GM21515 (cell line): ENCODE measurements at regions not wholly inside any gene's neighbourhood (a gene's known extent, or its start where the extent isn't known, plus 50 kb on each side); places are given as distances from the start of the nearest gene placed in this dataset.
A peak's percentile ranks its signal among the peaks of the same experiment; 100 is the strongest.
"Not testable (repeated sequence)": the region's sequence is repeated elsewhere in the genome, so short reads cannot be mapped to it uniquely, and the experiment has no call there.

ENCODE experiments used
- ATAC-seq: cut with Tn5 transposase; IDR thresholded peaks from one replicate; pipeline ENCODE4 v1.9.1; 2021; ENCODE audit not compliant: unreplicated experiment

DNA sequence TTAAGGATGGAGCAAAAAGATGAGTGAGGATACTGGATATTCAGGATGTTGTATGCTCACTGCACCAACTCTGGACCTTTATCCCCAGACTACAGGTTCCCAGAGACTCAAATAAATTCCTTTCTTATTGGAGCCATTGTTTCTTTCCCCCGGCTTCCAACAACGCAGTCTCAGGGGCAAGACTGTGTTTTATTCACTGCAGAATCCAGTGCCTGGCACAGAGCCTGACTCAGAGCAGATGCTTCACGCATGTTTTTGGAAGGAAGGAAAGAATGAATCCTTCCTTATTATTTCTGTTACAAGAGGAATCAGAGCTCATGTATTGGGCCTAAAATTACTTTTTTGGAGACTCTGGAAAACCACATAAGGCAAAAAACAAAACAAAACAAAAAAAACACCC lies 96.0 kb upstream of the VGLL4 start:
- ATAC-seq: no peak

DNA sequence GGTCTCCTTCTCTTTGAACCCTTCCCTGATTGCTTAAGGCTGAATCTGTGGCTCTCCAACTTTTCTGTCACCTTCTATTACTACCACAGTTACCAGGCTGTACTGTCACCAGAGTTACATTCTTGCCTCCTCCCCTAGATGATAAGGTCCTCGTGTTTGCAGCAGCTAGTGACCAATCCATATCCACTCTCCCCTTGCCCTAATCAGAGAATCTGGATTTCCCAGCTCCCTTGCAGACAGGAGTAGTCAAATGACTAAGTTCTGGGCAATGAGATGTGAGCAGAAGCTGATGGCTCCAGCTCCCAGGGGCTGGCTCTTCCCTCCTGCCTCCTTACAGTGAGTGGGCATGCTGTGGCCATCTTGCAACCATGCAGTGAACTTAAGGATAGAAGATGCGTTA lies 95.4 kb upstream of the VGLL4 start:
- no peak for ATAC-seq

DNA sequence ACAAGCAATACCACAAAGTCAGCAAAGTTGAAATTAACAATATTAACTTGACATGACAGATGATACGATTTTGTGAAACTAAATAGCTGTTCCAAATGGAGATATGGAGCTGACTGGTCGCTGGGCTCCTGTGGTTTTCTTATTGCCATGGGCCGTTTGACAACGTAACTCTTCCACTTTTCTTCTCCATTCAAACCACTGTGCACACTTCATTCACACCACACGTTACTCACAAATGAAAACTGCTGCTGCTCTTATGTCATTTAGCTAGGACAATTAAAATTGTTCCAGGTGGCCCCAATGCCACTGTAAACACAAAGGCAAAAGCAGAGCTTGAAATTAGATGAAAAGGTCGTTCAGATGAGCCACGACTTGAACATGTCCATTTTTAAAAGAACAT lies 94.0 kb upstream of the VGLL4 start:
- no peak for ATAC-seq

DNA sequence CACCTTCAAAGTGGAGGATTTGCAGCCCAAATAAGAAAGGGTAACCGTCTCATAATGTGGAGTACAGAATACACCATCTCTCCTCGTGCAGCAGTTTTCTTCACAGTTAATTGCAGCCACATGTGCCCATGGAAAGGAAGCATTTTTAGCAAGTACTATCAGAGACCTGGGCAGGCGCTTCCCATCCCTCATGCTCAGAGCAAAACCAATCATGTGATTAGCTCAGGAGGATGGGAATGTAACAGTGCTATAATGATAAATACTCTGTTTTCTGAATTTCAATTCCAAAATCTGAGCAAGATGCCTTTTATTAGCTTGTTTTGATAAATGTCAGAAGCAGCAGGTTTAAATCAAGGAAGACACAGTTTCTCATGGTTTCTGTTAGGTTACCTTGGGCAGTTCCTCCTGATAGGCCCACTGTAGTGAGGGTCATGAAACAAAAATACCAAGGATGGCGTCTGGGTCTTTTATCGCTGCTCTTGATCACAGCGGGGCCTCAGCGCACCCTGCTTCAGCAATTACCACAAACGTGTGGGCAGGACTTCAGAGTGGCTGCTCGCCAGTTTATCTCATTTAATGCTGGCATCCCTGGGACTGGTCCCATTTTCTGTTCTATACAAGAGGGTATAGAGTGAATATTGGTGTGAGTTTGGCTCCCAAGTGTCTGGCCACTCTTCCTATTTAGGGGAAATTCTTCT lies 92.6 kb upstream of the VGLL4 start:
- no peak for ATAC-seq

DNA sequence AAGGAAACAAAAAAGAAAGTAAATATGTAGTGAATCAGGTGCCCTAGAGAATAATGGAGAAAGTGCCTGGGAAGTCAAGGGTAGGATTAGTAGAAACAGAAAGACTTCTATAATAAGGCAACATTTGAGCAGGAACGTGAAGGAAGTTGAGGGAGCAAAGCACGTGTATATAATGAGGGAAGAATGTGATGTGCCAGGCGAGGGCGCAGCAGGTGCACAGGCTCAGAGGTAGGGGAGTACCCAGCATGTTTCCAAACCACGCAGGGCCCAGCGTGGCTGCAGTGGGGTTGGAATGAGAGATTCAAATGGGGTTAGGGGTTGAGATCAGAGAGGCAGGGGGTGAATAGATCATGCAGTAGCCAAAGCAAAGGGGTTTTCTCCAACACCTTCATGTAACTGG lies 91.9 kb upstream of the VGLL4 start:
- no peak for ATAC-seq

DNA sequence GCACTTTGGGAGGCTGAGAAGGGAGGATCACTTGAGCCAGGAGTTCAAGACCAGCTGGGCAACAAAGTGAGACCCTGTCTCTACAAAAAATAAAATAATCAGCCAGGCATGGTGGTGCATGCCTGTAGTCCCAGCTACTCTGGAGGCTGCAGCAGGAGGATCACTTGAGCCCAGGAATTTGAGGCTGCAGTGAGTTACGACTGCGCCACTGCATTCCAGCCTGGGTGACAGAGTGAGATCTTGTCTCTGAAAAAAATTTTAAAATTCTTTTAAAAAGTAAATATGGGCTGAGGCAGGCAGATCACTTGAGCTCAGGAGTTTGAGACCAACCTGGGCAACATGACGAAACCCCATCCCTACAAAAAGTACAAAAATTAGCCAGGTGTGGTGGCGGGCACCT lies 91.4 kb upstream of the VGLL4 start:
- ATAC-seq: not testable (repeated sequence)

DNA sequence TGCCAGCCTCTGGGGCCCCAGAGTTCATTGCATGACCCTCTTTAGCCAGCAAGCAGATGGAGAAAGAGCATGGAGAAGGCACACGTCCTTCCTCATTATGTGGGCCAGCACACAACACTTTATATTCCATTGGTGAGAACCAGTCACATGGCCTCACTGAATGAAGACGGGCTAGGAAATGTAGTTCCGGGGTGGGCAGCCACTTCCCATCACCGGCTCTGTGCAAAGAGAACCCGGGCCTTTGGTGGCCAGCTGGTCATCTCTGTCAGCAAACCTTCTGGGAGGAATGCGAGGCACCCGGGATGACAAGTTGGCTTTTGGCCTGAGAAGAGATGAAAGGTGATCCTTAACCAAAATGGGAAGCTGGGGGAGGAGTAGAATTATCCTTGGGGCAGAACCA lies 90.2 kb upstream of the VGLL4 start:
- no peak for ATAC-seq

DNA sequence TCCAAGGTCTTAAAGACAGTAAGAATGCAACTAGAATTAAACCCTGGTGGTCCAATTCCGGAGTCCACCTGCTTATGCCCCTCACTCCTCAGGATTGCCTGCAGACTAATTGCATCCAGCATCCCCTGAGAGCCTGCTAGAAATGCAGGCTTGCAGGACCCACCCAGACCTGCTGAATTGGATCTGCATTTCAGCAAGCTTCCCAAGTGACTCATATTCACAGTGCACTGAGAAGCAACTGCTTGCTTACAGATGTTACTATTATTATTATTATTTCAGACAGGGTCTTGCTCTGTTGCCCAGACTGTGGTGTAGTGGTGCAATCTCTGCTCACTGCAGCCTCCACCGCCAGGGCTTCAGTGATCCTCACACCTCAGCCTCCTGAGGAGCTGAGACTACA lies 83.5 kb upstream of the VGLL4 start:
- ATAC-seq: no peak

DNA sequence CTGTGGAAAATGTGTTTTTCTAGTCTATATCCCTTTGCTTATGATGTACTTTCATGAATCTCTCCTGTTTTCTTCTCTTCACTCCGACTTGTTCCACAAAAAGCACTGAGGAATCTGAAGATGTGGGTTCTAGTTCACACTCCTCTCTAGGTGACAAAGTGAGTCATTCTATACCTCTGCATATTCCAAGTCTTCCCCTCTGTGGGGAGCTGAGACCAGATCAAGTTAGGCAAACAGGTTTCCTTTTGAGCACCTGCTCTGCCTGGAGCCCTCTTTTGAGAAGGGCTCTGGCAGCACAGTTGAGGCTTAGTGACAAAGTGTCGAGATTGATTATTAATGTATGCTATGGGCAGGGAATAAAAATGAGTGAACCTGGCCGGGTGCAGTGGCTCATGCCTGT lies 82.4 kb upstream of the VGLL4 start:
- ATAC-seq: no peak

DNA sequence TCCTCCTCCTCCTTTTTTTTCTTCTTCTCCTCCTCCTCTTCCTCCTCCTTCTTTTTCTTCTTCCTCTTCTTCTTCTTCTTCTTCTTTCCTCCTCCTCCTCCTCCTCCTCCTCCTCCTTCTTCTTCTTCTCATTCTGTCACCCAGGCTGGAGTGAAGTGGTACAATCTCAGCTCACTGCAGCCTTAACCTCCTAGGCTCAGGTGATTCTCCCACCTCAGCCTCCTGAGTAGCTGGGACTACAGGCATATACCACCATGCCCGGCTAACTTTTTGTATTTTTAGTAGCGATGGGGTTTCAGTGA lies 81.6 kb upstream of the VGLL4 start:
- not testable (repeated sequence) for ATAC-seq

DNA sequence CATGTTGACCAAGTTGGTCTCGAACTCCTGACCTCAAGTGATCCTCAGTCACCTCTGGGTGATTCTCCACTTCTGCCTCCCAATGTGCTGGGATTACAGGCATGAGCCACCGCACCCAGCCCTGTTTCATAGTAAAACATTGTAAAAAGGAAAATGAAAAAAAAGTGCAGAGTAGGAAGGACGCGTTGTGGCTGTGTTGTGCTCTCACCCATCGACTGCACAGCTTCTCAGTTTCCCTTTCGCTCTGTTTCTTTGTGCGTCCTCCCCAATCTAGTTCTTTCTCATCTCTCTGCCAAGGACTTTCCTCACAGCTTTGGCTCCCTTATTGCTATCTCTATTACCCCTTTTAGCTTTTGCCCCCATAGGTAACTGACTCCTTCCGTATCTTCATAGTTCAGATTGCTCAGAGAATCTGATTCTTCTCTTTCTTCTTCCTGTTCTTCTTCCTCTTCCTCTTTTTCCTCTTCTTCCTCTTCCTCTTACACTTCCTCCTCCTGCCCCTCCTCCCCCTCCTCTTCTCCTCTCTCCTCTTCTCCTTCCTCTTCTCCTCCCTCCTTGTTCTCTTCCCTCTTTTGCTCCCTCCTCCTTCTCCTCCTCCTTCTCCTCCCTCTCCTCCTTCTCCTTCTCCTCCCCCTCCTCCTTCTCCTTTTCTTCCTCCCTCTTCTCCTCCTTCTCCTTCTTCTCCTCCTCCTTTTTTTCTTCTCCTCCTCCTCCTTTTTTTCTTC lies 81.1 kb upstream of the VGLL4 start:
- peak; percentile 43 for ATAC-seq

DNA sequence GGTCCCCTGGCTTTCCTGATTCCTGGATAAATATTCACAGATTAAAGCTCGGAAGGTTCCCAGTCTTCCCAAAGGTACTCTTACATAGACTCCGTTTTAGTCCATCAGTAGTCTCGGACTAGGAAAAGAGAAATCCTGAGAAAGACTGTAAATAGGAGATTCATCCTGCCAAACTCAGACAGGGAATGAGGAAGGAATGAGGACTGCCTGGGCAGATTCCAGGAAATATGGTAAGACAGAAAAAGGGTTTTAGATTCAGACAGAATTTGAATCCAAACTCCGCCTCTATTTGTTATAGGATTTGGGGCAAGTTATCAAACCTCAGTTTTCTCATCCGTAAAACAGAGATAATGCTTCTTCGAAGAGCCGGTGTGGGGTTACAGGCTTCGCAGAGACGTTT lies 77.8 kb upstream of the VGLL4 start:
- no peak for ATAC-seq

DNA sequence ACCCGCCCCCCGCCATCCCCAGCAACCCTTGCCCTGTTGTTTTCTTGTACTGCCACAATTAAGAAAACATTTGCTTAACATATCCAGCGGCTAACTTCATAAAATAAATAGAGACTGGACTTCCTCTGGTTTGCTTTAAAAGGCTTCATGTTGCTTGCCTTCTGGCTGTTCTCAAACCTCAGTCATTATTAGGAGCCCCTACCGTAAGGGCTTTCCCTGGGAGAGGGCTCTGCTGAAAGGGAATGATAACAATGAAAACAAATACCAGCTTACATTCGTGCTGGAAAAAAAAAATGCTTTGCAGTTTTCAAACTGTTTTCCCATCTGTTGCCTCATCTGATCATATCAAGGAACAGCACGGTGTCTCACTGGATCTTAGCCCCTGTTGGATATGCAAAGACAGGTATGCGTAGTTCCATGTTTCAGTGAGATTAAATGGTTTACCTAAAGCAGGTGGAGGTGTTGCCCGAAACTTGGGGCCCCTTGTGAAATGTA lies 77.2 kb upstream of the VGLL4 start:
- ATAC-seq: no peak

DNA sequence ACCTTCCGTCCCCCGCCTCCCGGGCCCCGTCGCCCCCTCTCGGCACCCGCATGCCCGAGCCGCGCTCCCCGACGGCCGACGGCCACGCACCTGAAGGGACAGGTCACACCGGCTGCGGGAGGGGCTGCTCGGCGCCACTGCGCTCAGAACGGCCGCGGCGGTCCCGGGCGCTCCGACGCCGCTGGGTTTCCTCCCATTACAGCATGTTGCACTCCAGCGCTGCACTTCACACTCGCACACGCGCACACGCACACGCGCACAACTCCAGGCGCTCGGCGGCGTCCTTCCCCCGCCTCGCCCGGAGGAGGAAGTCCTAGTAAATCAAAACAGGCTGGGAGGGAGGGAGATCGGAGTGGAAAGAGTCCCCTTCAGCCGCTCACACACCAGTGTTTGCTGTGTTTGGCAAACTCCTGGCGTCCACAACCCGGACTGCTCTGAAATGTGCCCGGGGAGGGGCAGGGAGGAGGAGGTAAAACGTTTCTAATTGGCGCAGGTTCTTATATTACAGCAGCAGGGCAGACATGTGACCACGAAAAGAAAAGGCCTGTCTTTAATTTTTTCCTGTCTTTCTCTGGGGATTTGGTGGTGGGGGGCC lies 76.7 kb upstream of the VGLL4 start:
- ATAC-seq: peak; percentile 38

DNA sequence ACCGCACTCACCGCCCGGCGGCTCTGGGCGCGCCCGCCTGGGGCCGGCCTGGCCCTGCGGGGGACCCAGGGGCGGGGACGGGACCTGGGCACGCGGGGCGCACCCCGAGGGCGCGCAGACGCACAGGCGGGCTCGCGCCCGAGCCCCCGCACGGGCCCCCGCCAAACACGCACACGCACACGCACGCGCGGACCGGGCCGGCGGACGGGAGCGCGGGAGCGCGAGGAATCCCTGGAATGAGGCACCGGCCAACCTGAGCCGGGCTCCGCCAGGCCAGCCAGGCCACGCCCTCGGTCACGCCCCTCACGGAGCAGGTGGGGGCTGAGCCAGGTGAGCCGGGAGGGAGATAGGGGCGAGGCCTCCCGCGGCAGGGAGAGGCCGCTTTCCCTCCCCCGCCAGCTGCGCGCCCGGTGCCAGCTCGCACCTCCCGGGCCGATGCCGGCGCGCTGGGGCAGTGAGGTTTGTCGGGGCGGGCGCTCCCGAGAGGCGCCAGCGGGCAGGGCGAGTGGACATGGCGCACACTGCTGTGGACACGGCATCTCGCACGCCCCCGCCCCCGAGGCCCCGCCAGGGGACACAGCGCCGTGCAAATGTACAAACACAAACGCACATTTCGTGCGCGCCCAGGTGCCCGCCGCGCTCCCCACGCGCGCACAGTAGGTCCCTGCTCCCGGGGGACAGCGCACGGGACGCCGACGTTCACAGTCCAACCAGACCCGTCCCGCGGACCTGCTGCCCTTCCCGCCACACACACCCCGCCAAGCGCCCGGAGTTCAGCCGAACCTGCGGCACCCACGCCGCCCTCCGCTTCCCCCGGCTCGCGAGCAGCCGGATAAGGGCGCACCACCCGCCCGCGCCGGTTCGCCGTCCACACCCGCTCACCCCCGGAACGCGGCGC lies 75.9 kb upstream of the VGLL4 start:
- ATAC-seq: peak; percentile 66

DNA sequence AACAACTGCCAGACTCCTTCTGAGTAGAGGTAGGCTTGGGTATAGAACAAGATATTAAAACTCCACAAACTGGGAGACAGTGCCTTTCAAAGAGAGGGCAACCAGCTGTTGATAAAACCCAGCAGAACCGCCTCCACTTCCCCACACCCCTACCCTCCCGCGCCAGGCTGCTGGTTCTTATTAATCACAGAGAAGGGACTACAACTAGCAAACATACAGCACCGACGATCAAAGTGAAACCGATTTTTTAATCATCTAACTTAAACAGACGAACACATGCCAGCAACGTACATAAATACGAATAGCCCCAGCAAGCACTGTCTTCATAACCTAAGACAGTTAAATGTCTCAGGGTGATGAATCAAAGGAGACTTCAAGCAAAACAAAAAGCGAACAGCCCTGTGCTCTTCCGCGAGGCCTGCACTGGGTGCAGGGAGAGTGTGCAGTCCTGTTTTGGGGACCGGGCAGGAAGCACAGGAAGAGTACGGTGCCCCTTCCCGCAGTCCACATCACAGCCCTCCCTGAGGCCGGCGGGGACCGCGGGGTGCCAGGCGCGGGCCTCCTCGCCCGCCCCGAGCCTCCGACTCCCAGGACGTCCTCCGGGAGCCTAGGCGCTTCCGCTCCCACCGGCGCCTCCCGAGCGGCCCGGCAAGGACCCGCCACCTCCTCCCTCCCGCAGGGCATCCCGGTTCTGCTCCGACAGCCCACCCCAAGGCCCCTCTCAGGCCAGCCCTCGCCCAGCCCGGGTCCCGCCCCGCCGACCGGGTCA lies 75.1 kb upstream of the VGLL4 start:
- ATAC-seq: peak; percentile 25

DNA sequence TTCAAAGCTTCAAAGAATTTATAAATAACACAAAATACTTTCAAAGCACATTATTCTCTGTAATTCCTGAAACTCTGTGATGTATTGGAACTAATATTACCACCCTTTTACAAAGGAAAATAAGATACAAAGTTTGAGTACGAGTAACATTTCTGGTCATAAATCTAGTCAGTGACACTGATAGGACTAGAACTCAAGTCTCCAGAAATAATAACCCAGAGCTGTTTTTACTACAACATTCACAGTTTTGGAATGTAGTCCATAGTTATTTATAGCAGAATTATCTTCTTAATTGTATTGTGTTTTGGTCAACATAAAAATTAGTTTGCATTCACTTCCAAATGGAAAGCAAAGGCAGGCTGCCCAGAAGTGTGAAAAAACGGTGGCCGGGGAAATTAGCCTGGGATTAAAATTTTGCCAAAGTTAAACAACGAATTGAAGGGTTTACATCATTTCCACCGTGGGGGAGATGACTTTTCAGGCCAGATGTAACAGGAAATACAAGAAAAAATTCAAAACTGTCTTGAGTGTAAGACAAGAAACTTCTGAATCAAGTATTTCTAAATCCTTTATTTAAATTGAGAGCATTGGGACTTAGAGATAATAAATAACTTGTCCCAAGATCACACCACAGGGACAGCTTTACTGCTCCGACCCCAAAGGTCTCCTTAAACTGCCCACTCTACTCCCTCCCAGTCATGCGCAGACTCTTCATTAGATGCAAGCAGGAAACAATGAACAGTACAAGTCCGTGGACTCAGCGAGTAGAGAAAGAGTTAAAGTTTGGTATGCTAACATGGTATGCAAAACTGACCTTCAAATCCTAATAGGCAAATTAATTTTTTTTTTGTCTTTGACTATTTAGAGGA lies 74.3 kb upstream of the VGLL4 start:
- ATAC-seq: peak; percentile 22

DNA sequence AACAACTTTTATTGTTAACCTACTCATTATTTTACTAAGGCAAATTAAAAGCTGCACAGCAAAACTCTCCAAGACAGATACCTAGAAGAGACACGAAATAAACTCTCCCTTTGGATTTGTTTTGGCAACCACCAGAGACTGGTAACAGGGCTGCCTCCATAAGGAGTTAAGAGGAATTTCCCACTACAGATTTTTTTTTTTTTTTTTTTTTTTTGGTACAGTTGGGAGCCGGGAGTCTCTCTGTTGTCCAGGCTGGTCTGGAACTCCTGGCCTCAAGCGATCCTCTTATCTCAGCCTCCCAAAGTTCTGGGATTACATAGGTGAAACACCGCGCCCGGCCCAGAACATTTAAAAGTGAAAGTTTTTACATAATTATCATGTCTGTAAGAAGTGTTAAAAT lies 73.6 kb upstream of the VGLL4 start:
- ATAC-seq: no peak

DNA sequence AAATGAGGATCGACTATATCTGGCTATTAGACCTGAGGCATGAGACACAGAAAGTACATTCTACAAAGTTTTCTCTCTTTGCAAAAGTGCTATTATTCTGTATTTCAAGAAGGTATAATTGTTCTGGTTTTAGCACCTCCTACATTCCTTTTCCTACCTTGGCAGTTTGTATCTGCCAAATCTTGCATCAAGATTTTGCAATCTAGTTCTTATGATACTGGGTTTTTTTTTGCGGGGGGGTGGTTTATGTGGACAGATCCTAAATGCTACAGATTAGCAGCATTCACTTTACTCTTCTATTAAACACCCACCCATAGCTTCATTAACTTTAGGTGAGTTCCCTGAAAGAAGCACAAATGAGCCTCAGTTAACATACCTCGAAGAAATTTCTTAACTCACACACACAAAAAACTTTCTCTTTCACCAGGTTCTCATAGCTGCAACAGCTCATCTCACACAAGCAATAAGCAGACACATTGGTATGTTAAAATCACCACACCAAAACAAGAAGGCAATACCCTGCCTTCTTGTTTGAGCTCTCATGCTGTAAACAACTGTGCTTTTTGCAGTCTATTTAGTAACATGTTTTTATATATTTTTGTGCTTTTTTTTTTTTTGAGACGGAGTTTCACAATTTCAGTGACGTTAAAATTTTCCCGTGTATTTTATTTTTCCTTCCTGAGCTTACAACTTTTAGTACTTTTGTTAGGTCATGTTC lies 73.0 kb upstream of the VGLL4 start:
- no peak for ATAC-seq
